OCI-LY7 (cell line): ENCODE measurements at regions not wholly inside any gene's neighbourhood (a gene's known extent, or its start where the extent isn't known, plus 50 kb on each side); places are given as distances from the start of the nearest gene placed in this dataset.
"Not testable (repeated sequence)": the region's sequence is repeated elsewhere in the genome, so short reads cannot be mapped to it uniquely, and the experiment has no call there.

Experiments used
- BruUV-seq: library from RNA; stranded (reverse); fragments of 400-500 nt; replicated peaks from 2 replicates; lab custom pipeline; 2021; lab: Mats Ljungman, UMichigan
- CTCF ChIA-PET: fragments of 300-600 bp; sonication (Branson Sonifier 250); formaldehyde crosslinking; loops from one replicate; lab custom pipeline; 2022; ENCODE audit warnings: antibody characterized with exemption; ENCODE audit not compliant: unreplicated experiment; lab: Charles Lee
- POLR2A ChIA-PET: fragments of 300-600 bp; sonication (Branson Sonifier 250); formaldehyde crosslinking; loops from one replicate; lab custom pipeline; 2022; ENCODE audit warnings: antibody characterized with exemption; lab: Charles Lee
- DNase-seq: peaks from one replicate; pipeline ENCODE4 v3.0.0-alpha.2; 2015; ENCODE audit warnings: low spot score
- H2AFZ ChIP-seq: fragments of 200-600 bp; sonication (generic), shearing (Covaris generic); 2 replicates; pipeline ENCODE4 v1.6.1; 2014; ENCODE audit warnings: mild to moderate bottlenecking, antibody characterized with exemption, low read length, moderate library complexity
- H3K27ac ChIP-seq: fragments of 200-600 bp; sonication (generic); 2 replicates; pipeline ENCODE4 v1.5.1; 2014; ENCODE audit warnings: mixed run types, low read depth, mild to moderate bottlenecking, moderate library complexity, low read length, inconsistent platforms; ENCODE audit not compliant: poor library complexity, severe bottlenecking
- H3K36me3 ChIP-seq: fragments of 200-600 bp; sonication (generic); 2 replicates; pipeline ENCODE4 v1.6.1; 2014; ENCODE audit warnings: mild to moderate bottlenecking, antibody characterized with exemption, low read length, moderate library complexity, mixed read lengths; ENCODE audit not compliant: insufficient read depth
- H3K4me1 ChIP-seq: fragments of 200-600 bp; sonication (generic); 2 replicates; pipeline ENCODE4 v1.5.1; 2014; ENCODE audit warnings: mild to moderate bottlenecking, low read length; ENCODE audit not compliant: insufficient read depth, poor library complexity, severe bottlenecking
- H3K4me2 ChIP-seq: fragments of 200-600 bp; sonication (generic); 2 replicates; pipeline ENCODE4 v1.6.1; 2014; ENCODE audit warnings: mild to moderate bottlenecking, low read length
- H3K4me3 ChIP-seq: fragments of 200-600 bp; sonication (generic); 2 replicates; pipeline ENCODE4 v1.5.1; 2014; ENCODE audit warnings: mild to moderate bottlenecking, low read depth, low read length; ENCODE audit not compliant: poor library complexity, severe bottlenecking
- H3K79me2 ChIP-seq: fragments of 200-600 bp; sonication (generic); 2 replicates; pipeline ENCODE4 v1.6.1; 2016; ENCODE audit warnings: low read depth, mild to moderate bottlenecking, low read length, moderate library complexity, mixed read lengths; ENCODE audit not compliant: insufficient read depth
- H3K9me2 ChIP-seq: fragments of 200-600 bp; sonication (generic); 2 replicates; pipeline ENCODE4 v1.6.1; 2016; ENCODE audit warnings: mild to moderate bottlenecking, low read length, mixed read lengths; ENCODE audit not compliant: insufficient read depth
- H3K9me3 ChIP-seq: fragments of 200-600 bp; sonication (generic); 2 replicates; pipeline ENCODE4 v1.6.1; 2014; ENCODE audit warnings: mild to moderate bottlenecking, mixed run types, low read length, mixed read lengths
- H4K20me1 ChIP-seq: fragments of 200-600 bp; sonication (generic); 2 replicates; pipeline ENCODE4 v1.6.1; 2014; ENCODE audit warnings: mild to moderate bottlenecking, antibody characterized with exemption, low read length, moderate library complexity, mixed read lengths; ENCODE audit not compliant: insufficient read depth
- CTCF ChIP-seq: fragments of 200-600 bp; sonication (generic); conservative IDR thresholded peaks from 2 replicates; pipeline ENCODE4 v1.5.1; 2014; ENCODE audit warnings: mild to moderate bottlenecking, antibody characterized with exemption, low read length, moderate library complexity, mixed read lengths
- EZH2phosphoT487 ChIP-seq: fragments of 200-600 bp; sonication (generic); IDR thresholded peaks from 2 replicates; pipeline ENCODE4 v1.6.1; 2018; ENCODE audit warnings: low read depth, borderline replicate concordance, mild to moderate bottlenecking, mixed run types, antibody characterized with exemption, low read length, moderate library complexity, mixed read lengths
- intact Hi-C: fragments of 100-400 bp; cut with micrococcal nuclease; formaldehyde crosslinking; loops from one replicate; pipeline ENCODE4 v1.10.0; 2022; ENCODE audit not compliant: unreplicated experiment

DNA sequence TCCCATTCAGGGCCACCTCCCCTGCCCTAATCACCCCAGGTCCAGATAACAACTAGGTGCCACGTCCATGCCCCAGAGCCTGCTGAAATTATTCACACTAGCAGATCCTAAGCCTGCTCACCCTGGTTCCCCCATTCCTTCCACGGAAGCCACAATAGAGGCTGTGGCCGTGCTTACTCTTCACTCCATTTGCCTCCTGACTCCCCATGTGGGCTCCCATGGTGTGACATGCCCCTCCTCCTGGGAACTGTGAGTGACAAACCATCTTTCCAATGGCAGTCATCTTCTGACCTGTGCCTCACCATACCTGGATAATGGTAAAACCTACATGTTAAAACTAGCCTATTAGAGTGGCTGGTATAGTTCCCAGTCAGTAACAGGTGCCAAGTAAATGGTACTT is 216.2 kb upstream of the PRKCQ start:
- Histone ChIP-seq H3K4me2 (no peak overlapping the region), H3K36me3 (no peaks in the 10 kb centered on the region), H2AFZ (no peak overlapping the region), H3K27ac (no peak overlapping the region), H3K9me3 (no peaks in the 10 kb centered on the region), H3K79me2 (no peaks in the 10 kb centered on the region), H3K4me3 (no peak overlapping the region), H4K20me1 (no peaks in the 10 kb centered on the region), H3K9me2 (no peaks in the 10 kb centered on the region), H3K4me1 (no peaks in the 10 kb centered on the region)
- no peak for TF ChIP-seq EZH2phosphoT487
- ChIA-PET POLR2A (no interaction called here), CTCF (no interaction called here)
- intact Hi-C loops, result no loop called here
- BruUV-seq, result no TSS peak
- DNase-seq, result no peak

DNA sequence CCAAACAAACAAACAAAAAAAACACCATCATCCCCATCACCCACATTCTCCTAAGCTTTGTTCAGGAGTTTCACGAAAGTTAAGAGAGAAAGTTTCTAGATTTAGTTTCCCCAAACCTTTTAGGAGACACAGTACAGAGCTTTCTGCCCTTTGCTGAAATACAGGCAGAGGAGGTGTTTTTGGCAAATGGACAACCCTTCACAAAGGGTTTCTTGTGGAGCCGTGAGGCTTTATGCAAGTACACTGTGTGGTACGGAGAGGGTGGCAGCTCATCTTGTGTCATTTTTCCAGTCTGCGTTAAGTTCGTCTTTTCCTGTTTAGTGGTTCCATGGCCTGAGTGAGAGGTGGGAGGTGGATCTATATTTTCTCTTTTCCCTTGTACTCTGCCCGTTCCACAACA is 215.5 kb upstream of the PRKCQ start:
- no peaks in the 10 kb centered on the region for H3K9me2 ChIP-seq
- no peaks in the 10 kb centered on the region for H3K4me1 ChIP-seq
- H3K9me3 ChIP-seq, result no peaks in the 10 kb centered on the region
- no TSS peak for BruUV-seq
- POLR2A ChIA-PET, result no interaction called here
- intact Hi-C loops, result no loop called here
- no peaks in the 10 kb centered on the region for H3K79me2 ChIP-seq
- TF ChIP-seq EZH2phosphoT487 (no peak), CTCF (no peak)
- no peak overlapping the region for H3K4me3 ChIP-seq
- no peak overlapping the region for H3K4me2 ChIP-seq
- no peak overlapping the region for H3K27ac ChIP-seq
- H3K36me3 ChIP-seq, result no peaks in the 10 kb centered on the region
- CTCF ChIA-PET, result no interaction called here
- no peaks in the 10 kb centered on the region for H4K20me1 ChIP-seq
- DNase-seq, result no peak
- H2AFZ ChIP-seq, result no peak overlapping the region

DNA sequence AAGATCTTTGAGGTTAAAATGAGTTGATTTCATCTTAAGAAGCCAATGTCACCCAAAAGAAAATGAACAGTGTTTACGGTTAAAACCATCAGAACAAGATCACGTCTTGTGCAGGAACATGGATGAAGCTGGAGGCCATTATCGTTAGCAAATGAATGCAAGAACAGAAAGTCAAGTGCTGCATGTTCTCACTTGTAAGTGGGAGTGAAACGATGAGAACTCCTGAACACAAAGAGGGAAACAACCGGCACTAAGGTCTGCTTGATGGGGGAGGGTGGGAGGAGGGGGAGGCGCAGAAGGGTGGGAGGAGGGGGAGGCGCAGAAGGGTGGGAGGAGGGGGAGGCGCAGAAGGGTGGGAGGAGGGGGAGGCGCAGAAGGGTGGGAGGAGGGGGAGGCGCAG is 214.8 kb upstream of the PRKCQ start:
- DNase-seq, H4K20me1 ChIP-seq, H3K79me2 ChIP-seq, H3K4me1 ChIP-seq, H3K4me2 ChIP-seq, CTCF ChIA-PET, H3K27ac ChIP-seq, BruUV-seq, H2AFZ ChIP-seq, H3K4me3 ChIP-seq, H3K9me3 ChIP-seq, POLR2A ChIA-PET, intact Hi-C loops, H3K9me2 ChIP-seq, H3K36me3 ChIP-seq: not testable (repeated sequence)

DNA sequence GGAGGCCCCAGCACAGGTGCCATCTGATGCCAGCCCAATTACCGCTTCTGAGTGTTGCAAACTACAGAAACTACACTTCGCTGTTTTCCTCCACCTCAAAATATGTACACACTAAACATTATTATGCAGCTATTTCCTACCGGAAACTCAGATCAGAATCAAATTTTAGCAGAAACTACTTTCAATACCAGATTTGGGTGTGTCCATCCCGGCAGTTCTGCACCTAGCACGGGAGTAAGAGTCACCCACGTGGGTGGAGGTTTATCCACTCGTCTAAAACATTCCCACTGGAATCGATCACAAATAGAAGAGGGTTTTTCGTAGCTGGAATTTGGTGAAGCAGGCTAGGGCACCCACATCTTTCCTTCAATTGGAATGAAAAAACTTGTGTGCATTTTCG is 214.4 kb upstream of the PRKCQ start:
- H3K4me2 ChIP-seq, result no peak overlapping the region
- no peaks in the 10 kb centered on the region for H3K9me2 ChIP-seq
- no TSS peak for BruUV-seq
- H3K4me3 ChIP-seq, result no peak overlapping the region
- H2AFZ ChIP-seq, result no peak overlapping the region
- H3K36me3 ChIP-seq, result no peaks in the 10 kb centered on the region
- no peak for DNase-seq
- H3K9me3 ChIP-seq, result no peaks in the 10 kb centered on the region
- CTCF ChIA-PET, result no interaction called here
- no peaks in the 10 kb centered on the region for H4K20me1 ChIP-seq
- no peak overlapping the region for H3K27ac ChIP-seq
- TF ChIP-seq CTCF (no peak), EZH2phosphoT487 (no peak)
- no peaks in the 10 kb centered on the region for H3K79me2 ChIP-seq
- POLR2A ChIA-PET, result no interaction called here
- no peaks in the 10 kb centered on the region for H3K4me1 ChIP-seq
- intact Hi-C loops, result no loop called here
